GM23338 (cell line): ENCODE measurements at regions not wholly inside any gene's neighbourhood (a gene's known extent, or its start where the extent isn't known, plus 50 kb on each side); places are given as distances from the start of the nearest gene placed in this dataset.
"Not testable (repeated sequence)": the region's sequence is repeated elsewhere in the genome, so short reads cannot be mapped to it uniquely, and the experiment has no call there.

ENCODE experiments used
- CREB1 ChIP-seq: fragments of 250-450 bp; sonication (Bioruptor Pico); IDR thresholded peaks from 2 replicates; pipeline ENCODE4 v1.5.0; 2020; ENCODE audit warnings: low read depth, mild to moderate bottlenecking, moderate library complexity
- CTCF ChIP-seq, 2 experiments: fragments of 200-600 bp in 1 of 2; sonication (generic) in 1 of 2; conservative IDR thresholded peaks; 2 replicates each; pipeline versions ENCODE4 v1.5.1 to v1.6.1; 2016 to 2017; ENCODE audit warnings: antibody characterized with exemption in 2 of 2, low read depth in 2 of 2, mild to moderate bottlenecking in 2 of 2, moderate library complexity in 1 of 2
- EZH2 ChIP-seq: fragments of 200-600 bp; sonication (generic); IDR thresholded peaks from one replicate; pipeline ENCODE4 v1.8.0; 2017; ENCODE audit warnings: antibody characterized with exemption, mild to moderate bottlenecking, low read depth; ENCODE audit not compliant: unreplicated experiment
- EZH2phosphoT487 ChIP-seq: fragments of 200-600 bp; sonication (generic); IDR thresholded peaks from one replicate; pipeline ENCODE4 v1.8.1; 2018; ENCODE audit warnings: antibody characterized with exemption; ENCODE audit not compliant: unreplicated experiment
- POLR2AphosphoS5 ChIP-seq: IDR thresholded peaks from 2 replicates; pipeline ENCODE4 v1.6.1; 2016; ENCODE audit warnings: antibody characterized with exemption, low read depth
- STAT1 ChIP-seq: IDR thresholded peaks from one replicate; pipeline ENCODE4 v1.6.1; 2016; ENCODE audit warnings: antibody characterized with exemption; ENCODE audit not compliant: unreplicated experiment
- ZNF114 ChIP-seq: fragments of 250-450 bp; sonication (Bioruptor Pico); IDR thresholded peaks from 2 replicates; pipeline ENCODE4 v1.5.0; 2020; ENCODE audit warnings: mild to moderate bottlenecking, moderate library complexity
- ZNF331 ChIP-seq: fragments of 250-450 bp; sonication (Bioruptor Pico); IDR thresholded peaks from 2 replicates; pipeline ENCODE4 v1.5.0; 2020; ENCODE audit warnings: low read depth, mild to moderate bottlenecking, moderate library complexity
- TF ChIP-seq, protein P1 (sequence below): IDR thresholded peaks from one replicate; pipeline ENCODE4 v1.6.1; 2018; ENCODE audit warnings: antibody characterized with exemption; ENCODE audit not compliant: unreplicated experiment

- not testable (repeated sequence) for TF ChIP-seq CTCF (conservative IDR thresholded peaks at IDR 0.05; ENCODE audit: low read depth in 2 of 2); STAT1; EZH2phosphoT487; POLR2AphosphoS5; CREB1 (CRISPR knock-in tag); EZH2; ZNF331 (CRISPR knock-in tag); ZNF114 (CRISPR knock-in tag)
- TF ChIP-seq, protein P1, sequence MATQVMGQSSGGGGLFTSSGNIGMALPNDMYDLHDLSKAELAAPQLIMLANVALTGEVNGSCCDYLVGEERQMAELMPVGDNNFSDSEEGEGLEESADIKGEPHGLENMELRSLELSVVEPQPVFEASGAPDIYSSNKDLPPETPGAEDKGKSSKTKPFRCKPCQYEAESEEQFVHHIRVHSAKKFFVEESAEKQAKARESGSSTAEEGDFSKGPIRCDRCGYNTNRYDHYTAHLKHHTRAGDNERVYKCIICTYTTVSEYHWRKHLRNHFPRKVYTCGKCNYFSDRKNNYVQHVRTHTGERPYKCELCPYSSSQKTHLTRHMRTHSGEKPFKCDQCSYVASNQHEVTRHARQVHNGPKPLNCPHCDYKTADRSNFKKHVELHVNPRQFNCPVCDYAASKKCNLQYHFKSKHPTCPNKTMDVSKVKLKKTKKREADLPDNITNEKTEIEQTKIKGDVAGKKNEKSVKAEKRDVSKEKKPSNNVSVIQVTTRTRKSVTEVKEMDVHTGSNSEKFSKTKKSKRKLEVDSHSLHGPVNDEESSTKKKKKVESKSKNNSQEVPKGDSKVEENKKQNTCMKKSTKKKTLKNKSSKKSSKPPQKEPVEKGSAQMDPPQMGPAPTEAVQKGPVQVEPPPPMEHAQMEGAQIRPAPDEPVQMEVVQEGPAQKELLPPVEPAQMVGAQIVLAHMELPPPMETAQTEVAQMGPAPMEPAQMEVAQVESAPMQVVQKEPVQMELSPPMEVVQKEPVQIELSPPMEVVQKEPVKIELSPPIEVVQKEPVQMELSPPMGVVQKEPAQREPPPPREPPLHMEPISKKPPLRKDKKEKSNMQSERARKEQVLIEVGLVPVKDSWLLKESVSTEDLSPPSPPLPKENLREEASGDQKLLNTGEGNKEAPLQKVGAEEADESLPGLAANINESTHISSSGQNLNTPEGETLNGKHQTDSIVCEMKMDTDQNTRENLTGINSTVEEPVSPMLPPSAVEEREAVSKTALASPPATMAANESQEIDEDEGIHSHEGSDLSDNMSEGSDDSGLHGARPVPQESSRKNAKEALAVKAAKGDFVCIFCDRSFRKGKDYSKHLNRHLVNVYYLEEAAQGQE, result not testable (repeated sequence)
These were observed 914.9 kb downstream of the OTOL1 start for GRCh38 chr3:162411556-162411955.
